Fibroblast of skin of right quadriceps (primary cell): ENCODE measurements at regions not wholly inside any gene's neighbourhood (a gene's known extent, or its start where the extent isn't known, plus 50 kb on each side); places are given as distances from the start of the nearest gene placed in this dataset.
A peak's percentile ranks its signal among the peaks of the same experiment; 100 is the strongest.
"Not testable (repeated sequence)": the region's sequence is repeated elsewhere in the genome, so short reads cannot be mapped to it uniquely, and the experiment has no call there.

ENCODE experiments used
- DNase-seq: peaks from one replicate; pipeline ENCODE4 v3.0.0-alpha.2; 2013

DNA sequence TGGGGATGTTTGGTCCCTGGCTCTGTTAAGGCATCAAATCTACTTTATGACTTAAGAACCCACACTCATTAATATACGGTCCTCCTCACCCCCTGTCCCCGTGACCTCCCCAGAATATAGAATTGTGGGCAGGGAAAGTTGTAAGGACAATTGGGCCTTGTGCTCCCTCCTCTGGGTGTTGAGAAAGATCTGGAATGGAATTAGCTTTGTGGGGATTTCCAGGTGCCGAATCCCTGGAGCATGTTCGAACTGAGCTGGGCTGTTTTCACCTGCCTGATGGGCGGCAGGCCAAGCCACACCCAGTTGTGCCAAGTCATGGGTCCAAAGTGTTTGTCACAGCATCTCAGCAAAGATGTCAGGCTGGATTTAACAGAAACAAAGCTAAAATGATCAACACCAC lies 349.3 kb upstream of the KLF3 start:
- no peak for DNase-seq

DNA sequence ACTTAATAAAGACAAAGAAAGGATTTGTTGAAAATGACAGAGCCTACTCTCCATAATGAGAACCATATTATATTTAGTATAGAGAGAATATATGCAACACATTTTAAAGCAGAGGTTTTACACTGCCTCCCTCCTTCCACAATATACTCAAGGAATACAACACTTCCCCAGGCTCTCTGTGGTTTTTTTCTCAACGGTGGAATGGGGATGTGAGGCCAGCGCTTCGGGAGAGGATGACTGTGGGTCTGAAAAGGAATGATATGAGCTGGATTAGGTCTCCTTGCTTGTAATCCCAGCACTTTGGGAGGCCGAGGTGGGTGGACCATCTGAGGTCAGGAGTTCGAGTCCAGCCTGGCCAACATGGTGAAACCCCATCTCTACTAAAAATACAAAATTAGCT lies 348.7 kb upstream of the KLF3 start:
- DNase-seq, result peak; percentile 77

DNA sequence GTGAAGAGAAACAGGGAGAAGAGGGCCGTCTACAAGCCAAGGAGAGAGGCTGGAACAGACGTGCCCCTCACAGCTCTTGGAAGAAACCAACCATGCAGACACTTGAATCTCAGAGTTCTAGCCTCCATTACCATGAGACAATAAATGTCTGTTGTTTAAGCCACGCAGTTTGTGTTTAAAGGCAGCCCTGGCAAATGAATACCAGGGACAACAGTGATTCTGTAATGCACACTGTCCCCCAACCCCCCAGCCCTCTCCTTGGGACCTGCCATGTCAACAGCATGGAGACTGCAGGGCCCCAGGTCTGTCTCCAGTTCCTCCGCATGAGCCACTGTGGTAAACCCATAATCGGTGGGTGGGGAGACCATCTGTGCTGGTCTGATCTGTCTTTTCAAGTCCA lies 348.0 kb upstream of the KLF3 start:
- DNase-seq, result no peak

DNA sequence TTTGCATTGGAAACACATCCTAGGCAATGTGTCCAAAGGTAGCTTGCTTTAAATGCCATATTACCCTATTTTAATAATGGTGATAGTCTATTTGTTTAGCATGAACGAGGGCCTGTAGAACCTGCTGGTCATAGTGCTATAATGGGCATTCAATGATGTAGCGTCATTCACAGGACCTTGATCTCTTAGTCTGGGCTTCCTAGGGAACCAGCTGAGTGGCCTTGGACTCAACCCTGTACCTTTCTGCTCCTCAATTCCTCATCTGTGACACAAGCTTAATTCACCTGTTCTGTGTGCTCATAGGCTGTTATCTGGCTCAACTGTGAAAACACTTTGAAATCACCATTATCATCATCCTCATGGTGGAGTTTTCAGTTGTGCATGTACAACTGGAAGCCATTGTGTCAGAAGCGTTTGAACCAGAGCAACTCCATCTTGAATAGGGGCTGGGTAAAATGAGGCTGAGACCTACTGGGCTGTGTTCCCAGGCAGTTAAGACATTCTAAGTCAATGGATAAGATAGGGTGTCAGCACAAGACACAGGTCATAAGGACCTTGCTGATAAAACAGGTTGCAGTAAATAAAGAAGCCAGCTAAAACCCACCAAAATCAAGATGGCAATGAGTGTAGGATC lies 346.8 kb upstream of the KLF3 start:
- DNase-seq, result no peak

DNA sequence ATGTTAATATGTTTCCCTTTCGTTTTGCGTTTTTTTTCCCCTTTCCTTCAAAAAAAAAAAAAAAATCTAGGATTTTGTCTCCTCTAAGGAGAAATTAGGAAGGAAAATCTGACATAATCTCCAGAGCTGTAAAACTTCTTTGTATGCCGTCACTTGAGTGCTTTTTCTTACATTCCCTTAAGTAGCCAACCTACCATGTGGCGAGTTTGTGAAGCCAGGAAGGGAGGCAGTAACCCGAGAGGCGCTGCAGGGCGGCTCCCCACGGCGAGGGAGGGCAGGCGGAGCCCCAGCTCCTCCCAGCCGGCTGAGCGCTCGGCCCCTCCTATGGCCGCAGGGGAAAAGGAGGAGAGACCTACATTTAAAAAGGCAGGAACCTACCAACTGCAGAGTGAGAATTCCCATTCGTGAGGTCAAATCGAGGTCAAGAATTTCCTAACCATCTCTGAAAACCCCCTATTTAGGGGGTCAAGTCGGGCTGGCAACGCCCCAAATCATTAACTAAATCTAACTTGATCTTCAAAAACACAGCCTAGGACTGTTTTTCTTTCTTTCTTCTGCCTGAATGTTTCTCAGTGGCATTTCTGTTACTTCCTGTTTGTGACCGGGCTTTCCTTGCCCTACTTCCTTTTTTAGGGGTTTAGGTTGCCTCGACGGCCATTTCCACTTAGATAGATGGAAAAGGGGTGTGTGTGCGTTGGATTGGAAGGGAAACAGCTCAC lies 345.1 kb upstream of the KLF3 start:
- DNase-seq, result peak; percentile 97

DNA sequence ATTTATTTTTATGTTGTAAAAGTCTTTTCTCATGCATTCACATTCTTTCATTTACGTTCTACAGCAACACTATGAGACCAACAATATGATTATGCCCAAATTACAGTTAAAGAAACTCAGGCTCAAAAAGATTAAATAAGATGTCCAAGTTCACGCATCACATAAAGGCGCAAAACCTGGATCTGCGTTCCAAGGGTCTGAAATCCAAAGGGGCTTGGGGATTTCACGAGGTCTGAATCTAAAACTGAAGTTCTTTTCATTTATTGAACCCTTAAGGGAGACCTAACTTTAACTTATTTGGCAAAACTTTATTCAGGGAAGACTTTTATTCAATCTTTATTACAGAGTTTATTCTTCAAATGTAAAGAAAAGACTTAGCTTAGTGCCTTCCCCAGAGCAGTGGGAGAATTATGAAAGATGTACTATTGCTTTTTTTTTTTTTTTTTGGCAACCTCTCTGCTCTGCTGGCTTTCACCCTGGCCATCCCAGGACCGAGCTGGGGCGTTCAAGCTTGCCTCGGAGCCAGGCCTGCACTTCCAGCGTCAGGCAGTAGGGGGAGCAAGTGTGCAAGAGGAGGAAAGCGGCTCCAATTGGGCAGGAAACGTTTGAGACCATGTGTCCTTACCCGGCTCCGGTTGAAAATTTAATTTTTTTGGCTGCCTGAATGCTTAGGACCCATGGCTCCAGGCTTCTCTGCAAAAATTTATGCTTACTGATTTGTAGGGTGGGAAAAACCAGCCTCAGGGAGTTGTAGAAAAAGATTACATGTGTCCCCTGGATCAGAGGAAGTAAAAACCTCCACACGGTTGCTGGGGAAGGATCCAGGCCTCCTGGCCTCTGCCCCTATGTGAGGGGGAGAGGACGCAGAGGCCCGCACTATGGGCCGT lies 344.3 kb upstream of the KLF3 start:
- peak; percentile 90 for DNase-seq

DNA sequence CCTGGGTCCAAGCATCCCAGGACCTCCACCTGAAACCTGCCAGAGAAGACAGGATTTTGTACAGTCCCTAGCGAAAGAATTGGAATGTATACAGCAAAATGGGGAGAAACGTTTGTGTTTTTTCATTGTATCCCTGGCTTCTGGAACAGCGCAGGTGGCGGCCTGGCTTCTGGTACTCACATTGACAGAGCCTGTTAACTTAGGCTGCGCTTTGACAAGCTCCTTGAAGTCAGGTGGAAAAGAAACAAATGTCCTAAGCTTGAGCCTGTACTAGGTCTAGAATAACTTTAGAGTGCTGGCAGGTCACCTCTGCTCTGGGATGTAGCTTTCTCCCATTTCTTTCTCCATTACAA lies 343.7 kb upstream of the KLF3 start:
- no peak for DNase-seq

DNA sequence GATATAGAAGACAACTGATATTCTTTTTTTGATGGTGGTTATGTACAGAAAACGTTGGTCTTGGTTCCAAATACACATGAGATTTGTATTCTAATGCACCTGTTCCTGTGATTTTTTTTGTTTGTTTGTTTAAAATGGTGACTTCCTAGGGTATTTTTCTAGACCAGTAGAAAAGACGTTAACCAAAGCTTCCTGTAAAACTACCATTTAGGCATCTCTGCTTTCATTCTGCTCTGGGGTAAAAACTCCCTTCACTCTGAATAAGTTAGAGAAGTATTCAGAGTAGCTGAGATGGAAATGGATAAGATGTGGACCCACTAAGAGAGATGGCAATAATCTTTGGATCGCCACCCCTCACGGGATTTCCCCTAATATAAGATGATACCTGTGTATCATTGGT lies 343.2 kb upstream of the KLF3 start:
- no peak for DNase-seq

DNA sequence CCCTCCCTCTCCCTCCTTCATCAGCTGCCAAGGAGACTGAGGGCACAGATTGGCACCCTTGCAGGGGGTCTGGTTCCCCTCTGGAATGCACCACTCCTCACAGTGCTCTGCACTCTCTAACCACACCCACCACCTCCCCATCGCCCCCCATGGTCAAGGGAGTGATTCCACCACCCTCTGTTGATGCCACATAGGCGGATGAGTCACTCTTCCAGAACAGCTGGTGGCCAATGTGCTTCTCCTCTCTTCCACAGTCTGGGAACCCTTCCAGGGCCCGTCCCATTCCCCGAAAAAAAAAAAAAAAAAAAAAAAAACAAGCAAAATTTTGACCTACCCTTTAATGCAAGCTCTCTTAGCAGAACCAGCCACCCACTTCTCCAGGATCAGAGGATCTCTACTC lies 341.3 kb upstream of the KLF3 start:
- peak; percentile 84 for DNase-seq

DNA sequence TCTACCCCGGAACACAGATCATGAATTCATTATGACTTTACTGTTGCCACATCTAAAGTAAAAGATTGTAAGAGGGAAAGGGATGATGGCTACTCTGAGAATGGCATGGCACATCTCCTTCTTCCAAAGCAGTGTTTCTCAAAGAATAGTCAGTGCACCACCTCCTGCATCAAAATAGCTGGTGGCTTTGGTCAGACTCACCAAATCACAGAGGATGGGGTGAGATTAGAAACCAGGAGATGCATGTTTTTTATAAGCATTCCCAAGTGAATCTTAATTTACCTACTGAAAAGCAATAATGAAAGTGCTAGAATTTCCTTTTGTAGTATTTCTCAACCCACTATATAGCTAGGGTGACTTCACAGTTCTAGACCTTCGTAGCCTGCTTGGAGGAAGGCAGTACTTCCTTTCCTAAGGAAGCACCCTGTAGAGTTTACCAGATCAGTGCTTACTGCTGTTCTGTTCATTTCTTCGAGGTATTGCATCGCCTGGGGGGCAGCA lies 340.8 kb upstream of the KLF3 start:
- peak; percentile 12 for DNase-seq

DNA sequence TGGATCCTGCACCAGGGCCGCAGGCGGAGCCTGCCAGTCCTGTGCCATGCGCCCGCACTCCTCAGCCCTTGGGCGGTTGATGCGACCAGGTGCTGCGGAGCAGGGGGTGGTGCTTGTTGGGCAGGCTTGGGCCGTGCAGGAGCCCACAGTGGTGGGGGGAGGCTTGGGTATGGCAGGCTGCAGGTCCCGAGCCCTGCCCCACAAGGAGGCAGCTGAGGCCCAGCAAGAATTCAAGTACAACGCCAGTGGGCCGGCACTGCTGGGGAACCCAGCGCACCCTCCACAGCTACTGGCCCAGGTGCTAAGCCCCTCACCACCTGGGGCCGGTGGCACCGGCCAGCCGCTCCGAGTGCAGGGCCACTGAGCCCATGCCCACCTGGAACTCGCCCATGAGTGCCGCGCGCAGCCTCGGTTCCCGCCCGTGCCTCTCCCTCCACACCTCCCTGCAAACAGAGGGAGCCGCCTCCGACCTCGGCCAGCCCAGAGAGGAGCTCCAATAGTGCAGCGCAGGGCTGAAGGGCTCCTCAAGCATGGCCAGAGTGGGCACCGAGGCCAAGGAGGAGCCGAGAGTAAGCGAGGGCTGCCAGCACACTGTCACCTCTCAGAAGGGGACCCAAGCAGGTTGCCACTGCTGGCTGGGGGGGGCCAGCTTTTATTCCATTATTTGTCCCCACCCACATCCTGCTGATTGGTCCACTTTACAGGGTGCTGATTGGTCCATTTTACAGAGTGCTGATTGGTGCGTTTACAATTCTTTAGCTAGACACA lies 339.0 kb upstream of the KLF3 start:
- DNase-seq, result no peak

DNA sequence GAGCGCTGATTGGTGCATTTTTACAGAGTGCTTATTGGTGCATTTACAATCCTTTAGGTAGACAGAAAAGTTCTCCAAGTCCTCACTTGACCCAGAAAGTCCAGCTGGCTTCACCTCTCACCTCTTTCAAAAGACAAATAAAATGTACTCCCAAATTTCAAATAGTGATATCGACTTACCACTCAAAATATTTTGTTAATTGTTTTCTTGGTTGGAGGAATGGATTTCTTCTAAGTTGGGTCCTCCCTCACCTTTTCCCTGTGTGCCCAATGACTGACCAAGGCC lies 338.4 kb upstream of the KLF3 start:
- DNase-seq, result no peak

DNA sequence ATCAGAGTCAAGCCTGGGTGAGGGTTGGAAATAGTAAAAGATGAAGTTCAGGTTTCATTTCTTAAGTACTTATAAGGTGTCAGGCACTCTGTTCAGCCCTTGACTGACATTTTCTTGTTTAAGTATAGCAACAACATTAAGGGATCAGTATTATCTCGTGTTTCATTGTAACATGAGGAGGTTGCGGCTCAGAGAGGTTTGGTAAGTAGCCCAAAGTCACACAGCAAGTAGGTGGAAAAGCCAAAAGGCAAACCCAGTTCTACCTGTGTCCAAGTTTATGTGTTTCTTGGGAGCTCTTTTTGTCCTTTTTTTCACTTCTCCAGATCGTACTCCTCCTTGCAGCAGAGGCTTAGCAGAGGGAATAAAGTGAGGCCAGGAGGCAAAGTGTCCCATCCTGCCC lies 337.5 kb upstream of the KLF3 start:
- no peak for DNase-seq

DNA sequence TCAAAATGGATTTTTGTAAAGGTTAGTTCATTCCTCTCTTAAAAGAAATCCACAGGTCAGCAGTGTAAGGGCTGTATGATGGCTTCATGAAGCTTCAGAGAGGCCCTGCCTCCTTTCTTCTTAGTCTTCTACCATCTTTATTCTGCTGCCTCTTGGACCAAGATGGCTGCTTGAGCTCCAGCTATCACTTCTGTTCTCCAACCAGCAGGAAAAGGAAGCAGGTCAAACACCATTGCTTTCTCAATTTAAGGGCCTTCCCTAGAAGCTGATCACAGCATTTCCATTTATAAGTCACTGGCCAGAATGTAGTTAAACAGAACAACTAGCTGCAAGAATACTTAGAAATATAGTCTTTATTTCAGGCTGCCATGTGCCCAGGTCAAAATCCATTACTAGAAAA lies 336.8 kb upstream of the KLF3 start:
- DNase-seq, result no peak

DNA sequence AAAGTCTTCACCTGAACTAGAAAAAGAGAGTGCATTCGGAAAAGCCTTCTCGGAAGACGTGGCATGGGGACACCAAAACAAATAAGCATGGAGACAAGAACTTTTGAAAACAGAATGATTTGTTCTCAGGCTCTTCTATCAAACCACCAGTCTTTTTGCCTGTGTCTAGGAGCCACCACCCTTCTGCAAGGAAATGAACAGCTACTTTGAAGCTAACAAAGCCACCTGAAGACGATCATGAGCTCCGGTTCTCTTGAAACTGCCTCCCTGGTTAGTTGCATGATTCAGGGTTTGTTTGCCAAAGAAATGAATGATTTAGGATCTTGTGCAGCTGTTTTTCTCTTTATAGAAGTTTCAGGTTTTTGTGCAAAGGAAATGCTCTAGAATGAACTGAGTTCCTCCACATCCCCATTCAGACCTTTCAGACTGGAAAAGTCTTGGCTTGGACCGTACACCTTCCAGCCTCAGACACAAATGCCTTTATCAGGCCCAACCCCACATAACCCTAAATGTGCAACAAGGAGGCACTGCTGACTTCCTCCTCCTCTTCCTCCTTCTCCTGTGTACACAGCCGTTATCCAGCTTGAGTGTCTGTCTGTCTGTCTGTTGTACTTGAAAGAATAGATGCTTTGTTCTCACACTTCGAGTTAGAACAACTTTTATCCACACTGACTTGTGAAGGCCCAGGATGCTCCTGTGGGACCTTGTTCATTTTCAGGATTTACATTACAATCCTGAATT lies 334.8 kb upstream of the KLF3 start:
- DNase-seq, result no peak

DNA sequence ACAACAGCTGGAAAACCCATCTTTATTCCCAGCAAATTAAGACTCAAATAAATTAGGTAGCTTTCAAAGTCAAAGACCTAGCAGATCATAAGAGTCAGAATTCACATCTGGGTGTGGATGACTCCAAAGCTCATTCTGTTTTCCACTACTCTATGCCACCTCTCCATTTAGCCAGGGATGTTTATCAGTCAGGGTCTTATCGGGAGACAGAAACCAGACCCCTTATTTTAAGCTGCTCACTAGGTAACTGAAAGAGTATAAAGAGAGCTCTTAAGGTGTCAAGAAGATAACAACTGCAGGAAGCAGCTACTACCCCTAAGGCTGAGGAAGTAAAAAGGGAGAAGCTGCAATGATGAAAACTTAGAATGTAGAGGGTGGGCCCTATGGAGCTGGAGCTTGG lies 333.7 kb upstream of the KLF3 start:
- no peak for DNase-seq

DNA sequence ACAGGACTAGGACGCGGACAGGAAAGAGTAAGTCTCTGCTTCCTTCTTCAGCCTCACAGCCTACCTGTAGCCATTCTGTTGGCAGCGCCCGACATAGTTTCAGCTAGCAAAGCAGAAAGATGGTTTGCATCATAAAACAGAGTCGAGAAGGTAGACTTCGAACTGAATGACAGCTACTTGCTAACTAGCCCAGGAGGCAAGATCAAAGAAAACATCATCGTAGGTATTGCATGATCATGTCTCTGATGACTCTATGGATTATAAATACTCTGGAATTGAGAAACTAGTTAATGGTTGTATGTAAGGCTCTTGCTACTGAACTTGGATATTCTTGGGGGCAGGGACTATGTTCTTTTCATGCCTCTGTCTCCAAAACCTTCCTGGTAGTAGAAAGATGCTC lies 333.1 kb upstream of the KLF3 start:
- DNase-seq, result no peak

DNA sequence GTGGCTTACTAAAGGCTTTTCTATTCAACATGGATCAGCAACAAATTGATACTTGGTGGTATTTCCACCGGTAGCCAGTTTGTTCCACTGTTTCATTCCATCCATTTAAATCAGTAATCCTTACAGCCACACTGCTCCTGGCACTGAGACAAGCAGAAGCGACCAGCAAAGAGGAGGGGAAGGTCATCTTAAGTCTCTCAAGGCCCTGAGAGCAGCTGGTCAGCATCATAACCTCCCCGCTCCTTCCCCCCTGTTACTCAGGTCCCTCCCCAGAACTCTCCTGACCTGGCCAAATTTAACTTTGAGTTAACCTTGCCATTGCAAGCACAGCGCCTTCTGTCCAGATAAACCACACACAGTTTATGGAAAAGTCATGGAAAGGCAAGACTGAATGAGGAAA lies 331.3 kb upstream of the KLF3 start:
- no peak for DNase-seq

DNA sequence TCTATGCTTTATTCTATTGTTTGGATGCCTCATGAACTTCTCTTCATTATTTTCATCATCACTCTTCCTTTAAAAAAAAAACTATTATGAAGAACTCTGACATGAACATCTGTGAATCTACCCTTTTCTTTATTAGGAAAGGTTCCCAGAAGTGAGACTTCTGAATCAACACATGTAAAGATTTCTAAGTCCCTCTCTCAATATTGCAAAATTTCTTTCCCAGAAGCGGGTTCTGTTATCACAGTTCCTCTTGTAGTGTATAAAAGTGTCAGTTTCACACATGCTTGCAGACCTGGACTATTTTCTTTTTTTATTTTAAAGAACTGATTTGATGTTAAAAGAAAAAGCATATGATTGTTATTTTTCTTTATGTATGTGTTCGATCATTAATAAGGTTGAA lies 330.8 kb upstream of the KLF3 start:
- no peak for DNase-seq

DNA sequence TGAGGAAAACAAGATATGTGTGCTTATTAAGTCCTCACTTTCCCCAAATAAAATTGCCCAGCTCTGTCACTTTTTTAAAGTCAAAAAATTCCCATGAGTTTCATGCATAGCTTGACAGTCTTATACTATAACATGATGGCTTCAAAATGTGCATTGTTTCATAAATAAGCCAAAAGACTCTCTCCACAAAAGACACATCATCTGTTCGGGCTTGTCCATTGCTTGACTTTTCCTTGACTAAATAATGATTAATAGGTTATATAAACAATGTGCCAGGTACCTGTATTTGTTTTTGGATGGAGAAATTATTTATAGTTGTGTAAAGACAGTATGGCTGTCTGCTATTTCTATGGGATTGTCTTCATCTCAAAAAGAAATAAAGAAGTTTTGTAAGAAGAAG lies 329.2 kb upstream of the KLF3 start:
- no peak for DNase-seq

DNA sequence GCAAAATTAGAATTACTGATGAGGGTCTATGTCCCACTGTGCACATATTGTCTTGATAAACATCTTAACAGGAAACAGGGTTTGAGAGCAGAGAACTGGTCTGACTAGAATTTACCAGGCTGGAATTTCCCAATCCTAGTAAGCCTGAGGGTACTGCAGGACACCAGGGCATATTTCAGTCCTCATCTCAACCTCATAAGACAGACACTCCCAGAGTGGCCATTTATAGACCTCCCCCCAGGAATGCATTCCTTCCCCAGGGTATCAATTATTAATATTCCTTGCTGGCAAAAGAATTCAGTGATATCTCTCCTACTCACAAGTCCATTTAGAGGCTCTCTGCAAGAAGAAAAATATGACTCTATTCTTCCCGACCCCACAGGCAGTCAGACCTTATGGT lies 325.1 kb upstream of the KLF3 start:
- DNase-seq, result not testable (repeated sequence)

DNA sequence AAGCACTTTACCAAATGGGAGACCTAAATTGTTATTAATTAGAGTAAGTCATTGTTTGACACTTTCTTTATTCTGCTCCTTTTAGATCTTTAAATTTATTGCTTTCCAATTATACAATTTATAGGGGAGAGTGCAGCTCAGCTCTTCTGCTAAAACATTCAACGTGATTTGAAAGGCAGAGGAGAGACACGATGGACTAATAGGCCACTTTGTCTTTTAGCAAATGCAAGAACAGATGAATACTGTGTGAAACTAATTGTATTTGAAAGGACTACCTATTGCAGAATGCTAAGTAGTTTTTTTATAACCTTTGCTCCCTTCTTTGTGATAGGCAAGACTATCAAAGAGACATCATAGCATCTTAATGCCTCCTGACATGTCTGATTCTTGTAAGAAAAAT lies 320.4 kb upstream of the KLF3 start:
- no peak for DNase-seq

DNA sequence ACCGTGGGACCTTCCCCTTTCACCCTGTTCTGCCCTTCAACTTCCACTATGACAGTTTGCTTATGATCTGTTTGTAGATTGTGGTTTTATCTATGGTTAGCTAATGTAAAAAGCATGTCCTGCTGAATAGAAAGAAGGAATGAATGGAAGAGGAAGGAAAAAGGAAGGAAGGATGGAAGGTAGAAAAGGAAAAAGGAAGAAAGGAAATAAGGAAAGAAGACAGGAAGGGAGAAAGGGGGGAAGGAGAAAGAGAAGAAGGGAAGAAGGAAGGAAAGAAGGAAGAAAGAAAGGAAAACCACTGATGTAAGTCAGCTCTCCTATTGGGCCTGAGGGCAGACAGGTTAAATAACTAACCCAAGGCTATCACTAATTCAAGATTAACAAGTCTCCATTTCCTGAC lies 319.1 kb upstream of the KLF3 start:
- no peak for DNase-seq
